ENCODE measurements at regions not wholly inside any gene's neighbourhood (a gene's known extent, or its start where the extent isn't known, plus 50 kb on each side); places are given as distances from the start of the nearest gene placed in this dataset.

- H3K4me3 ChIP-seq (ENCODE audit: low read length) = no peak overlapping the region
- TF ChIP-seq CTCF (conservative IDR thresholded peaks at IDR 0.05; ENCODE audit: low read length) = no peak
- no peak for DNase-seq (ENCODE audit: low read depth)
Observed at GRCh38 chr17:53640808-53641207, 181.9 kb upstream of the KIF2B start.

- no peak for DNase-seq (ENCODE audit: low read depth)
- TF ChIP-seq CTCF (conservative IDR thresholded peaks at IDR 0.05; ENCODE audit: low read length) = no peak
- H3K4me3 ChIP-seq (ENCODE audit: low read length) = no peak overlapping the region
Observed at GRCh38 chr17:53635444-53635843, 187.3 kb upstream of the KIF2B start.

DNA sequence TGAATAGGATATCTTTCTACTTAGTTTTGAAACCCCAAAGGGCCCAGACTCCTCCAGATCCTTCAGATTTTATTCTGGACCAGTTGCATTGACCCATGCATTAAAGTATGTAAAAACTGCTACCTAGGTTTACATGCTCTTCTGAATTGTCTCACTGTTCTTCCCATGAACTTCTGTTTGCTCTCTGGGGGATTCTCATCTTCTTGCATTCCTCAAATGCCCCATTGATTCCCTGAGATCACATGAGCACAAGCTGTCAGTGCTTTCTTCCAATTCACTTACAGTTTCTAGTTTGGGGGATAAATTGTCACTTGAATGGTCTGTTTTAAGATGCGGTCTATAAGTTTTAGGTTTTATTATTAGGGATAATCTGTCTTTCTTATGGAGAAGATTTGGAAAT is 188.9 kb upstream of the KIF2B start:
- DNase-seq (ENCODE audit: low read depth) = no peak
- H3K4me3 ChIP-seq (ENCODE audit: low read length) = no peak overlapping the region
- TF ChIP-seq CTCF (conservative IDR thresholded peaks at IDR 0.05; ENCODE audit: low read length) = no peak

- no peak for TF ChIP-seq CTCF (conservative IDR thresholded peaks at IDR 0.05; ENCODE audit: low read length)
- no peak for DNase-seq (ENCODE audit: low read depth)
- H3K4me3 ChIP-seq (ENCODE audit: low read length) = no peak overlapping the region
Observed at GRCh38 chr17:53631486-53631885, 191.2 kb upstream of the KIF2B start.

DNA sequence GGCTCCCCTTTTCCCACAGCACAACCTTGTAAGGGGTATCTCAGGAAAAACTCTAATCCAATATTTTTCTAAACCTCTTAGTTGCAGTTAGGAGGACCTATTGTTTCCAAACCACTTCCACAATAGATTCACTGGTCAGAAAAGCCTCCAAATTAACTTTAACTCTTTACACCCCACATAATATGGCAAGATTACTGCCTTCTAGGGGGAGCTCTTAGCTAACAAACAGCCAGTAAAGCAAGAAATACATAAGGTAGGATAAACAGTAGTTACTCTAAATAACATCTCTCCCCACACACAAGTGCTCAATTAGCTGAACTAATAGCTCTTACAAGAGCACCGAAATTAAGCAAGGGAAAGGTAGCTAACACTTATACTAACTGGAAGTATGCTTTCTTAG is 192.1 kb upstream of the KIF2B start:
- DNase-seq (ENCODE audit: low read depth) = no peak
- no peak overlapping the region for H3K4me3 ChIP-seq (ENCODE audit: low read length)
- no peak for TF ChIP-seq CTCF (conservative IDR thresholded peaks at IDR 0.05; ENCODE audit: low read length)

- TF ChIP-seq CTCF (conservative IDR thresholded peaks at IDR 0.05; ENCODE audit: low read length) = no peak
- no peak for DNase-seq (ENCODE audit: low read depth)
- no peak overlapping the region for H3K4me3 ChIP-seq (ENCODE audit: low read length)
Observed at GRCh38 chr17:53630115-53630514, 192.6 kb upstream of the KIF2B start.

GRCh38 chr17:53629188-53629587 is 193.5 kb upstream of the KIF2B start:
- no peak overlapping the region for H3K4me3 ChIP-seq (ENCODE audit: low read length)
- no peak for TF ChIP-seq CTCF (conservative IDR thresholded peaks at IDR 0.05; ENCODE audit: low read length)
- DNase-seq (ENCODE audit: low read depth) = no peak

Measured in AG10803 (cell line).